ENCODE measurements at regions not wholly inside any gene's neighbourhood (a gene's known extent, or its start where the extent isn't known, plus 50 kb on each side); places are given as distances from the start of the nearest gene placed in this dataset.

DNA sequence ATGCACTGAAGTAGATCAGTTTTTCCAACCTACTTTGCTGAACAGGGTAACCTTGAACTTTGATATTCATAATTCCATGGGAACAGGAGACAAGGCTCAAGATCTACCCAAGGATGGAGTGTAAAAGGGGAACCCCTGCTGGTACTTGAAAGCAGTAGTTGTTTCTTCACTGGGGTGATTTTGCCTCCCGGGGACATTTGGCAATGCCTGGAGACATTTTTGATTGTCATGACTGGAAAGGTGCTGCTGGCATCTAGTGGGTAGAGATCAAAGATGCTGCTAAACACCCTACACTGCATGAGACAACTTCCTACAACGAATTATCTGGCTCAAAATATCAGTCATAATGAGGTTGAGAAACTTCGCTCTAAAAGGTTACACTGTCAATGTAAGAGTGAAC lies 214.8 kb upstream of the CTBP2 start:
- Histone ChIP-seq H3K27ac (no peak overlapping the region), H3K4me3 (no peak overlapping the region)
- TF ChIP-seq, protein P1, sequence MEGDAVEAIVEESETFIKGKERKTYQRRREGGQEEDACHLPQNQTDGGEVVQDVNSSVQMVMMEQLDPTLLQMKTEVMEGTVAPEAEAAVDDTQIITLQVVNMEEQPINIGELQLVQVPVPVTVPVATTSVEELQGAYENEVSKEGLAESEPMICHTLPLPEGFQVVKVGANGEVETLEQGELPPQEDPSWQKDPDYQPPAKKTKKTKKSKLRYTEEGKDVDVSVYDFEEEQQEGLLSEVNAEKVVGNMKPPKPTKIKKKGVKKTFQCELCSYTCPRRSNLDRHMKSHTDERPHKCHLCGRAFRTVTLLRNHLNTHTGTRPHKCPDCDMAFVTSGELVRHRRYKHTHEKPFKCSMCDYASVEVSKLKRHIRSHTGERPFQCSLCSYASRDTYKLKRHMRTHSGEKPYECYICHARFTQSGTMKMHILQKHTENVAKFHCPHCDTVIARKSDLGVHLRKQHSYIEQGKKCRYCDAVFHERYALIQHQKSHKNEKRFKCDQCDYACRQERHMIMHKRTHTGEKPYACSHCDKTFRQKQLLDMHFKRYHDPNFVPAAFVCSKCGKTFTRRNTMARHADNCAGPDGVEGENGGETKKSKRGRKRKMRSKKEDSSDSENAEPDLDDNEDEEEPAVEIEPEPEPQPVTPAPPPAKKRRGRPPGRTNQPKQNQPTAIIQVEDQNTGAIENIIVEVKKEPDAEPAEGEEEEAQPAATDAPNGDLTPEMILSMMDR (IDR thresholded peaks at IDR 0.05) = no peak
- no peak for DNase-seq (ENCODE audit: low spot score)

GRCh38 chr10:125373546-125373945 lies 213.2 kb upstream of the CTBP2 start:
- TF ChIP-seq, protein P1 (IDR thresholded peaks at IDR 0.05) = no peak
- Histone ChIP-seq H3K27ac (no peak overlapping the region), H3K4me3 (no peak overlapping the region)
- DNase-seq (ENCODE audit: low spot score) = no peak

DNA sequence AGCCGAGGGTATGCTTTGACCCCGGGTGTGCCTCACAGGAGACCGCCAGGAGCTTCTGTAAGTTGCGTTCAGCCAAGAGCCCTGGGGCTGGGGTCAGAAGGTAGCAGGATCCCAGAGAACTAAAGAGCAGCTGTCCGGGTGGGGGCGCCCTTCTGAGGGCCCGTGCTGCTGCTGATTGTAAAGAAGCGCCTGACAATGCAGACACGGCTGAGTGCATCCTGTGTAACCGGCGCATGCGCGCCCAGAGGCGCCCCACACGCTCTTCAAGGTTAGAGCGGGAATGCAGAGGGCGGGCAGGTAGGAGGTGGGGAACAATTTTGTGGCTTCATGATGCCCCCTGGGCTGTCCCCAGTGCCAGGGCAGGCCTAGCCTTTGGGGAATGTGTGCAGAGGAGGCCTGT lies 210.2 kb upstream of the CTBP2 start:
- Histone ChIP-seq H3K27ac (no peak overlapping the region), H3K4me3 (no peak overlapping the region)
- no peak for DNase-seq (ENCODE audit: low spot score)
- TF ChIP-seq, protein P1 (IDR thresholded peaks at IDR 0.05) = no peak

DNA sequence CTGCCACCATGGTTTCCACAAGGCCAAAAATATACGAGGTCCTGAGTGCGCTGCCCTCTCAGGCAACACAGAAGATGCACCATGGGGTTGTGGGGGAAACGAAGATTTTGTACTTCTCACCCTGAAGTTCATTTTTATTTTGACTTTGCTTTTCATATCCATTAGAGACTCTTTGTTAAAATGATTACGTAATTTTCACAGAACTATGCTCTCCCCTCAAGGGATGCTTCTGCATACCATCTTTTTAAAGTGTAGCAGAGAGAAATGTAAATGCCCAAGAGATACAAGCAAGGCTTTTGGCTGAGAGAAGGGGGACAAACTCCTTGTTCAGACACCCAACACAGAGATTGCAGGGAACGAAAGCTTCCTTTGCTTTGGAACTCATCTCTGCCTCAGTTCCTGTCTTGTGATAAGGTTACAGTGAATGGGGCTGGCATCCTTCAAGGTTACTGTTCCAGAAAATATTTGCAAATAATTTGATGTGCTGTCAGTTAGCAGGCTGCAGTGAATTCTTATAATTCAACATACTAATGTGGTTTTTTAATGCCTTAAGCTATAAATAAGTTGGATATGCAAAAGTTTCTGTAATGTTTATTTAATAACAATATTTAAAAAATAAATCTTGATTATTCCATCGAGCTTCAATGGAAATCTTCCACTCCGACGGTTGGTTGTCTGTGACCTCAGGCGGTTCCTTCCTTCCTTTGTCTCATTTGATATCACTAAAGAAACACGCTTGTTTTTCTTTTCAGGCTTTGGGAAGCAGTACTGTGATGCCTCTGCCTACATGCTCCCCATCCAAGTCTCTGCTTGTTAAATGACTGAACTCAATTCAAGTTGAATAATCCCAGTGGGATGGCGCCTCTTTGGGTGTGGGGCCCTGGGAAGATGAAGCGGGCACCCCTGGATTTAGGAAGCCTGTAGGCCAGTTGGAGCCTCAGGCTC lies 209.3 kb upstream of the CTBP2 start:
- no peak for DNase-seq (ENCODE audit: low spot score)
- H3K27ac ChIP-seq = no peak overlapping the region
- TF ChIP-seq, protein P1 (IDR thresholded peaks at IDR 0.05) = no peak
- no peak overlapping the region for H3K4me3 ChIP-seq

DNA sequence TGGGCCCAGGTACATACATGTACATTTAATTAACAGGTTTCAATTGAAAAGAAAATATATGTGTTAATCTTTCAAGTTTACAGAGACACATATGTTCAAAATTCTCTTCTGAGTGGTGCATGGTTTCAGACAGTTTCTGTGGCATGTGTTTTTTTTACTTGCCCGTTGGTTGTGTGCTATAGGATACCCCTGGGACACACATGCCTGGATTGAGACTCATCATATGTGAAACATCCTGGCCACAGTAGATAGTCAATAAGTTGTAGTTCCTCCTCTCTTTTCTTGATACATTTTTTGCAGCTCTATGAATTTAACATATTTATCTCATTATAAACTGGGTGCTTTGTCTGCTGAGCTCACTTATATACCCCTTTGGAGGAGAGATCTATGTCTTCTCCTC lies 207.8 kb upstream of the CTBP2 start:
- H3K27ac ChIP-seq = no peak overlapping the region
- TF ChIP-seq, protein P1 (IDR thresholded peaks at IDR 0.05) = no peak
- DNase-seq (ENCODE audit: low spot score) = no peak
- H3K4me3 ChIP-seq = no peak overlapping the region

- TF ChIP-seq, protein P1 (IDR thresholded peaks at IDR 0.05) = no peak
These were observed 203.4 kb upstream of the CTBP2 start for GRCh38 chr10:125363791-125364190.

GRCh38 chr10:125362950-125363349 lies 202.6 kb upstream of the CTBP2 start:
- TF ChIP-seq, protein P1 (IDR thresholded peaks at IDR 0.05) = no peak
- no peak overlapping the region for H3K4me3 ChIP-seq
- no peak overlapping the region for H3K27ac ChIP-seq
- no peak for DNase-seq (ENCODE audit: low spot score)

More at GRCh38 chr10:125363791-125364190, 203.4 kb upstream of the CTBP2 start:
- Histone ChIP-seq H3K27ac (no peak overlapping the region), H3K4me3 (no peak overlapping the region)
- DNase-seq (ENCODE audit: low spot score) = no peak
